GM12875 (cell line): ENCODE measurements at regions not wholly inside any gene's neighbourhood (a gene's known extent, or its start where the extent isn't known, plus 50 kb on each side); places are given as distances from the start of the nearest gene placed in this dataset.

Source experiments
- H3K4me3 ChIP-seq: one replicate; pipeline ENCODE4 v1.5.1; 2011; ENCODE audit warnings: low read depth, low read length, control low read depth
- CTCF ChIP-seq: IDR thresholded peaks from 2 replicates; pipeline ENCODE4 v1.5.1; 2011; ENCODE audit warnings: low read depth, mild to moderate bottlenecking, control low read depth, inconsistent platforms, low read length, moderate library complexity, borderline replicate concordance; ENCODE audit not compliant: insufficient read depth

DNA sequence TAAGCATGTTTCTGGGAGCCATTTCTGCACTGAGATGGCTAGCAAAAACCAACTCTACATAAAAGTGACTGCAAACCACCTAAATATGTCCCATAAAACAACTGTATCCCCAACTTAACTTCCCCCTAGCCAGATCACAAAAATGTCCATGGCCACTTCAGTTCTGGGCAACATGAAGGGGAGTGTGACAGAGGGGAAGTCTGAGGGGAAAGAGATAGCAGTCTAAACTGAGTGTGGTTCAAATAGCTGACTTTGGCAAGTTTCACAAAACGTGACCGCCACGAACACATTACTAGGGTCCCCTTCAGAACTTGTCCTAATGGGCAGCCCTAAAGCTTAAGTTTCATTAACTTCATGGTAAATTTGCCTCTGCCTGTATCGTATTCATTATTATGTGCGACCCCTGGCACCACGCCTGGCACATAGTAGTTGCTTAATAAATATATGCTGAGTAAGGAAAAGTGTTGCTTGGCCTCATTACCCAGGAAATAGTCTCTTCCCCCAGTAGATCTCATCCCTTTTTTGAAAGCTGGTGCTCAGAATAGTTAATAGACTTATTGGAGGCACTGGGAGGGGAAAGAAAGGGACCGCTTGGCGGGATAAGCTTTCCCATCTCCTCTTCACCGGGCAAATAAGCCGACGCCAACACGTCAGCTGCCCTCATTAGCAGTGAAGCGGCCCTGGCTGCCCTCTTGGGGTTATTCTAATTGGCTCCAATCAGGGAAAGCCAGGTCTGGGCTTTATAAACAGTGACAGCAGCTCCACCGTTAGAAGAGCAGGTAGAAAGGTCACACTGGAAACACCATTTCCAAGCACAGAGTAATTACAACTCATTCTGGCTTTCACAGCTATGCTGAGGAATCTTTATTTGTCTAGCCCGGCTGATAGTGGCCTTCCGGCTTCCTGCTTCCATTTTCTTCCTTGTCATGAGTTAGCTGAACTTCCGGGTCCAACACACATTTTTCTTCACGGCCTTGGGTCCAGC lies 122.1 kb downstream of the LRIG2 start:
- no peak overlapping the region for H3K4me3 ChIP-seq
- no peak for TF ChIP-seq CTCF

- H3K4me3 ChIP-seq, result no peak overlapping the region
- TF ChIP-seq CTCF, result no peak
These were observed 124.8 kb downstream of the LRIG2 start for GRCh38 chr1:113197719-113198330.

GRCh38 chr1:113198806-113199205 lies 125.8 kb downstream of the LRIG2 start:
- no peak for TF ChIP-seq CTCF
- no peak overlapping the region for H3K4me3 ChIP-seq

DNA sequence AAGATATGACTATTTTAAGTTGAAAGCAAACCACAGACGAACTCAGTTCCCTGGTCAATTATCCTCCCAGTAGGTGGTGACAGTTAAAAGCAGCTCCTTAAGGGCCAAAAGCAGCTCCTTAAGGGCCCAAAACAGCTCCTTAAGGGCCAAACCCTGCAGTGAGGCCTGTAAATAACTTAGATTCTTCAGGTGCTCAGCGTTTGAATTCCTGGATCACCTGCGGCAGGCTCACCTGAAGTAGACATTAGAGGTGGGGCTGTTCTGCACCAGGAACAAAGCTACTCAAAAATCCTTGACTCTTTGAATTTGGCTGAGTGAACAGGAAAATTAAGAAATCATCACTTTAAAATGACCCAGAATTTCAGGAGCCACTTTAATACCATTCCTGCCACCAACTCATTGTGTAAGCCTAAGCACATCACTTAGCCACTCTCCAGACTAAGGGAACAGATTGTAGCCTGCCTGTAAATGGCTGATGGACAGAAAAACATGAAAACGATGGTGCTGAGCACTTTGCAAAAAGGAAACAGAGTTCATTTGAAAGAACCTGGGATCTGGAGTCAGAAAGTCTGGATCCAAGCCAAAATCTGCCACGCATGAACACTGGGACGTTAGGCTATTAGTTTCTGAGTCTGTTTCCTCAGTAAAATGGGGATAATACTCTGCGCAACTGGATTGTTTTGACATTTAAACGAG lies 126.9 kb downstream of the LRIG2 start:
- H3K4me3 ChIP-seq, result no peak overlapping the region
- TF ChIP-seq CTCF, result no peak

DNA sequence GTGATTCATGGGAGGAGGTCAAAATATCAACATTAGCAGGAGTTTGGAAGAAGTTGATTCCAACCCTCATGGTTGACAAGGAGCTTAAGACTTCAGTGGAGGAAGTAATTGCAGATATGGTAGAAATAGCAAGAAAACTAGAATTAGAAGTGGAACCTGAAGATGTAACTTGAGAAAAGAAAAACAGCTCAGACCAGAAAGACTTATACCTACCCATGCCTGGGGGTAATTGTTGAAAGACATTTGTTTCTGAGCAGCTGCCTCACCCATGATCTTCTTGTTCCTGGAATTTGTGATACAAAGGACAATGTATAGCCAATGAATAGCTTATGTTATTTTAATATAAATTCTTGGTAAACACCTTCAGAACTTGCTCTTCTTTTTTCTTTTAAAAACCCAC lies 128.6 kb downstream of the LRIG2 start:
- no peak overlapping the region for H3K4me3 ChIP-seq
- no peak for TF ChIP-seq CTCF

GRCh38 chr1:113205980-113206766 lies 133.2 kb downstream of the LRIG2 start:
- no peak for TF ChIP-seq CTCF
- no peak overlapping the region for H3K4me3 ChIP-seq
